Smooth muscle cell (in vitro differentiated cells): ENCODE measurements at regions not wholly inside any gene's neighbourhood (a gene's known extent, or its start where the extent isn't known, plus 50 kb on each side); places are given as distances from the start of the nearest gene placed in this dataset.

Experiments
- DNase-seq: peaks from one replicate; lab custom pipeline; 2025; ENCODE audit not compliant: unreplicated experiment; lab: John Stamatoyannopoulos, UW
- H2AFZ ChIP-seq: fragments of 200-600 bp; sonication (generic); 2 replicates; pipeline ENCODE4 v1.6.0; 2016; ENCODE audit warnings: antibody characterized with exemption, low read depth, mild to moderate bottlenecking
- H3F3A ChIP-seq: fragments of 200-600 bp; sonication (generic); 2 replicates; pipeline ENCODE4 v1.6.0; 2017; ENCODE audit warnings: antibody characterized with exemption, low read depth
- H3K27ac ChIP-seq: fragments of 200-600 bp; sonication (generic); 2 replicates; pipeline ENCODE4 v1.5.1; 2016; ENCODE audit warnings: low read depth, mild to moderate bottlenecking
- H3K27me3 ChIP-seq: fragments of 200-600 bp; sonication (generic); 2 replicates; pipeline ENCODE4 v1.6.1; 2016; ENCODE audit warnings: low read depth, mild to moderate bottlenecking
- H3K36me3 ChIP-seq: fragments of 200-600 bp; sonication (generic); 2 replicates; pipeline ENCODE4 v1.5.1; 2016; ENCODE audit warnings: low read depth
- H3K4me1 ChIP-seq: fragments of 200-600 bp; sonication (generic); 2 replicates; pipeline ENCODE4 v1.5.1; 2016; ENCODE audit warnings: low read depth
- H3K4me2 ChIP-seq: fragments of 200-600 bp; sonication (generic); 2 replicates; pipeline ENCODE4 v1.6.0; 2016; ENCODE audit warnings: mild to moderate bottlenecking
- H3K4me3 ChIP-seq: fragments of 200-600 bp; sonication (generic); 2 replicates; pipeline ENCODE4 v1.5.1; 2016; ENCODE audit warnings: mild to moderate bottlenecking
- H3K79me2 ChIP-seq: fragments of 200-600 bp; sonication (generic); 2 replicates; pipeline ENCODE4 v1.6.0; 2016; ENCODE audit warnings: low read depth, mild to moderate bottlenecking
- H3K9ac ChIP-seq: fragments of 200-600 bp; sonication (generic); 2 replicates; pipeline ENCODE4 v1.6.0; 2016; ENCODE audit warnings: low read depth
- H3K9me3 ChIP-seq: fragments of 200-600 bp; sonication (generic); replicated peaks from 2 replicates; pipeline ENCODE4 v1.5.1; 2016; ENCODE audit warnings: low read depth
- H4K20me1 ChIP-seq: fragments of 200-600 bp; sonication (generic); 2 replicates; pipeline ENCODE4 v1.6.0; 2016; ENCODE audit warnings: low read depth
- WGBS: methylation state at CpG from one replicate; pipeline ENCODE4 v1.1.7; 2016; ENCODE audit warnings: low lambda C conversion rate; 5-methylcytosine and 5-hydroxymethylcytosine counted together
- TF ChIP-seq, protein P1 (sequence below): fragments of 200-600 bp; sonication (generic); IDR thresholded peaks from 2 replicates; pipeline ENCODE4 v1.5.1; 2017; ENCODE audit warnings: borderline replicate concordance, mild to moderate bottlenecking, antibody characterized with exemption; ENCODE audit not compliant: insufficient read depth, poor library complexity, severe bottlenecking

- H2AFZ ChIP-seq, result no peak overlapping the region
- no peak overlapping the region for H3K27ac ChIP-seq
- no peaks in the 10 kb centered on the region for H3K4me1 ChIP-seq
- no peak for DNase-seq
- no peaks in the 10 kb centered on the region for H3F3A ChIP-seq
- no peaks in the 10 kb centered on the region for H3K9me3 ChIP-seq
- TF ChIP-seq, protein P1, sequence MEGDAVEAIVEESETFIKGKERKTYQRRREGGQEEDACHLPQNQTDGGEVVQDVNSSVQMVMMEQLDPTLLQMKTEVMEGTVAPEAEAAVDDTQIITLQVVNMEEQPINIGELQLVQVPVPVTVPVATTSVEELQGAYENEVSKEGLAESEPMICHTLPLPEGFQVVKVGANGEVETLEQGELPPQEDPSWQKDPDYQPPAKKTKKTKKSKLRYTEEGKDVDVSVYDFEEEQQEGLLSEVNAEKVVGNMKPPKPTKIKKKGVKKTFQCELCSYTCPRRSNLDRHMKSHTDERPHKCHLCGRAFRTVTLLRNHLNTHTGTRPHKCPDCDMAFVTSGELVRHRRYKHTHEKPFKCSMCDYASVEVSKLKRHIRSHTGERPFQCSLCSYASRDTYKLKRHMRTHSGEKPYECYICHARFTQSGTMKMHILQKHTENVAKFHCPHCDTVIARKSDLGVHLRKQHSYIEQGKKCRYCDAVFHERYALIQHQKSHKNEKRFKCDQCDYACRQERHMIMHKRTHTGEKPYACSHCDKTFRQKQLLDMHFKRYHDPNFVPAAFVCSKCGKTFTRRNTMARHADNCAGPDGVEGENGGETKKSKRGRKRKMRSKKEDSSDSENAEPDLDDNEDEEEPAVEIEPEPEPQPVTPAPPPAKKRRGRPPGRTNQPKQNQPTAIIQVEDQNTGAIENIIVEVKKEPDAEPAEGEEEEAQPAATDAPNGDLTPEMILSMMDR, result no peak
- no peaks in the 10 kb centered on the region for H4K20me1 ChIP-seq
- H3K79me2 ChIP-seq, result no peaks in the 10 kb centered on the region
- WGBS, result 86% methylated on average over 1 of the region's 1 CpG
- no peak overlapping the region for H3K4me2 ChIP-seq
- no peaks in the 10 kb centered on the region for H3K27me3 ChIP-seq
- H3K9ac ChIP-seq, result no peak overlapping the region
- H3K4me3 ChIP-seq, result no peak overlapping the region
- no peaks in the 10 kb centered on the region for H3K36me3 ChIP-seq
Observed at GRCh38 chrX:10979956-10980355, 131.2 kb upstream of the HCCS start.

DNA sequence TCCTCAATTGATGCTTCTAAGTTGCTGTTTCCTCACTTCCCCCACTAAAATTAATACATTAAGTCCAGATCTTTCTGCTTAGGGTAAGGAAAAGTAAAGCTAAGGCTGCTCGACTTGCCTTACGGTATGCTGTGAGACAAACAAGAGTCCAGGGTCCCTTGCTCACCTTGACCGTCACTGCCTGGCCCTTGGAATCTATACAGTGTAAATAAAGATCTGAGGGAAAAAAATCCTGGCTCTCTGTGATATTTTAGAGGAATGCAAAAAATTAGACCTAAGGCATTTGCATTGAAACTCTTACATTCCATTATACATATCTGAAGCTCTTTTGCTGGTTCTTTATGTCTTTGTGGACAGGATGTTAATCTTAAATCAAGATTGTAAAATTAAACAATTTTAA is 129.6 kb upstream of the HCCS start:
- TF ChIP-seq, protein P1, result no peak
- no peaks in the 10 kb centered on the region for H4K20me1 ChIP-seq

DNA sequence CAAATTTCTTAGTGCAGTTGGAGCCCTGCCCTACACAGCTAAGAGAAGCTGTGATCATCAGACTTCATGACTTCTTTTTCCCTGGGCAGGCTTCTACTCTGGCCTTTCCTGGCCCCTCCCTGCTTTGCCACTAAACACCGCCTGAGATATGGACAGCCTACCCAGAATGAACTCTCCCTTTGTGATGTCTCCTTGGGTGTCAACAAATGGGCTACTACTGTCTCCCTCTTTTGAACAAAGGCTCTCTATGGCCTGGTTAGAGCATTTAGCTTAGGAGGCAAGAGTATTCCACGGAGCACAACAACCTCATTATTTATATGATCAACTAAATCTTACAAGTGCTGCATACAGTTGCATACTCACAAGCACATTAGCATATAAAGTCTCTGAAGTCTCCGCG is 127.6 kb upstream of the HCCS start:
- H3K27me3 ChIP-seq, result no peaks in the 10 kb centered on the region
- H3K79me2 ChIP-seq, result no peaks in the 10 kb centered on the region
- H2AFZ ChIP-seq, result no peak overlapping the region
- TF ChIP-seq, protein P1, result no peak
- no peak overlapping the region for H3K4me3 ChIP-seq
- DNase-seq, result no peak
- no peaks in the 10 kb centered on the region for H3K36me3 ChIP-seq
- H3K4me2 ChIP-seq, result no peak overlapping the region
- H3K9ac ChIP-seq, result no peak overlapping the region
- 89% methylated on average over 4 of the region's 4 CpGs for whole genome bisulfite sequencing
- no peaks in the 10 kb centered on the region for H3F3A ChIP-seq
- H3K9me3 ChIP-seq, result no peaks in the 10 kb centered on the region
- no peaks in the 10 kb centered on the region for H4K20me1 ChIP-seq
- H3K27ac ChIP-seq, result no peak overlapping the region
- H3K4me1 ChIP-seq, result no peaks in the 10 kb centered on the region

More for the DNA sequence above, 129.6 kb upstream of the HCCS start:
- Histone ChIP-seq H3K9ac (no peak overlapping the region), H3K4me1 (no peaks in the 10 kb centered on the region), H3K36me3 (no peaks in the 10 kb centered on the region), H3K27me3 (no peaks in the 10 kb centered on the region), H3F3A (no peaks in the 10 kb centered on the region), H2AFZ (no peak overlapping the region), H3K4me3 (no peak overlapping the region), H3K4me2 (no peak overlapping the region), H3K79me2 (no peaks in the 10 kb centered on the region), H3K27ac (no peak overlapping the region), H3K9me3 (no peaks in the 10 kb centered on the region)
- no peak for DNase-seq
- 76% methylated on average over 3 of the region's 3 CpGs for WGBS

GRCh38 chrX:10984213-10984612 is 126.9 kb upstream of the HCCS start:
- WGBS, result 83% methylated on average over 1 of the region's 1 CpG
- Histone ChIP-seq H3F3A (no peaks in the 10 kb centered on the region), H3K4me2 (no peak overlapping the region), H2AFZ (no peak overlapping the region), H3K9me3 (no peaks in the 10 kb centered on the region), H3K9ac (no peak overlapping the region), H3K36me3 (no peaks in the 10 kb centered on the region), H3K4me3 (no peak overlapping the region), H3K4me1 (no peaks in the 10 kb centered on the region), H3K79me2 (no peaks in the 10 kb centered on the region), H3K27me3 (no peaks in the 10 kb centered on the region), H4K20me1 (no peaks in the 10 kb centered on the region), H3K27ac (no peak overlapping the region)
- DNase-seq, result no peak
- TF ChIP-seq, protein P1, result no peak
